SK-N-SH (cell line): ENCODE measurements at regions not wholly inside any gene's neighbourhood (a gene's known extent, or its start where the extent isn't known, plus 50 kb on each side); places are given as distances from the start of the nearest gene placed in this dataset.
A peak's percentile ranks its signal among the peaks of the same experiment; 100 is the strongest.

Source experiments
- CTCF ChIA-PET: fragments of 300-600, 350-600 bp; formaldehyde crosslinking; extraction: SDS; loops from one replicate; lab custom pipeline; 2021; lab: Yijun Ruan, JAX
- POLR2A ChIA-PET: fragments of 350-600 bp; sonication (Branson Sonifier 250); formaldehyde crosslinking; extraction: SDS; loops from one replicate; lab custom pipeline; 2020; ENCODE audit warnings: antibody characterized with exemption, inconsistent platforms; lab: Yijun Ruan, JAX
- DNase-seq: peaks from one replicate; pipeline ENCODE4 v3.0.0; 2012
- H2AFZ ChIP-seq: fragments of 200-600 bp; sonication (generic); 2 replicates; pipeline ENCODE4 v1.8.1; 2016; ENCODE audit warnings: antibody characterized with exemption, mild to moderate bottlenecking, low read depth
- H3F3A ChIP-seq: fragments of 200-600 bp; sonication (generic); replicated peaks from 2 replicates; pipeline ENCODE3; 2016; ENCODE audit warnings: antibody characterized with exemption, mild to moderate bottlenecking; ENCODE audit not compliant: insufficient read depth
- H3K27ac ChIP-seq, 2 experiments: fragments of 200-500 bp in 1 of 2; fragments of 200-600 bp in 1 of 2; sonication (Bioruptor generic) in 1 of 2; sonication (generic), shearing (Covaris generic) in 1 of 2; 2 replicates each; pipeline versions ENCODE4 v1.5.1 to v1.6.1; 2014 to 2016; ENCODE audit warnings: low read depth in 2 of 2, inconsistent platforms in 1 of 2, low read length in 1 of 2, mild to moderate bottlenecking in 1 of 2, mixed read lengths in 1 of 2
- H3K27me3 ChIP-seq: fragments of 200-600 bp; sonication (generic), shearing (Covaris generic); 2 replicates; pipeline ENCODE4 v1.6.1; 2016; ENCODE audit warnings: mixed run types; ENCODE audit not compliant: insufficient read depth
- H3K36me3 ChIP-seq, 2 experiments: fragments of 200-500 bp in 1 of 2; fragments of 200-600 bp in 1 of 2; sonication (Bioruptor generic) in 1 of 2; sonication (generic) in 1 of 2; replicated peaks in 1 of 2; 2 replicates each; pipeline versions ENCODE3 to v1.5.1; 2014 to 2016; ENCODE audit warnings: low read length in 1 of 2, mild to moderate bottlenecking in 1 of 2; ENCODE audit not compliant: insufficient read depth in 2 of 2, control insufficient read depth in 1 of 2
- H3K4me1 ChIP-seq, 2 experiments: fragments of 200-500 bp in 1 of 2; fragments of 200-600 bp in 1 of 2; sonication (Bioruptor generic) in 1 of 2; sonication (generic), shearing (Covaris generic) in 1 of 2; 2 replicates each; pipeline versions ENCODE4 v1.5.1 to v1.6.1; 2014 to 2016; ENCODE audit warnings: low read depth in 1 of 2, low read length in 1 of 2, mixed run types in 1 of 2; ENCODE audit not compliant: insufficient read depth in 2 of 2, control insufficient read depth in 1 of 2
- H3K4me2 ChIP-seq: fragments of 200-600 bp; sonication (generic), shearing (Covaris generic); 2 replicates; pipeline ENCODE4 v1.6.1; 2017; ENCODE audit warnings: mixed run types
- H3K4me3 ChIP-seq, 2 experiments: fragments of 200-500 bp in 1 of 2; fragments of 200-600 bp in 1 of 2; sonication (Bioruptor generic) in 1 of 2; sonication (generic), shearing (Covaris generic) in 1 of 2; 2 replicates each; pipeline versions ENCODE4 v1.5.1 to v1.8.1; 2014 to 2016; ENCODE audit warnings: low read depth in 2 of 2, inconsistent platforms in 1 of 2, low read length in 1 of 2, mild to moderate bottlenecking in 1 of 2, mixed read lengths in 1 of 2, moderate library complexity in 1 of 2
- H3K79me2 ChIP-seq: fragments of 200-600 bp; sonication (generic); 2 replicates; pipeline ENCODE4 v1.8.1; 2017; ENCODE audit warnings: mild to moderate bottlenecking; ENCODE audit not compliant: insufficient read depth
- H3K9ac ChIP-seq: fragments of 200-600 bp; sonication (generic); 2 replicates; pipeline ENCODE4 v1.6.1; 2017; ENCODE audit warnings: mixed run types
- H3K9me2 ChIP-seq: fragments of 200-600 bp; sonication (generic); 2 replicates; pipeline ENCODE4 v1.6.1; 2017; ENCODE audit warnings: mixed run types
- H3K9me3 ChIP-seq: fragments of 200-600 bp; sonication (generic); 2 replicates; pipeline ENCODE4 v1.6.1; 2017; ENCODE audit warnings: mixed run types, mild to moderate bottlenecking, moderate library complexity
- H4K20me1 ChIP-seq: fragments of 200-600 bp; sonication (generic); 2 replicates; pipeline ENCODE4 v1.6.1; 2017; ENCODE audit warnings: mild to moderate bottlenecking, mixed run types; ENCODE audit not compliant: insufficient read depth
- EP300 ChIP-seq, 2 experiments: IDR thresholded peaks; 2 replicates each; pipeline versions ENCODE4 v1.4.0 to v1.6.1; 2012; ENCODE audit warnings: borderline replicate concordance in 1 of 2, low read depth in 1 of 2, low read length in 1 of 2
- FOSL2 ChIP-seq: IDR thresholded peaks from 2 replicates; pipeline ENCODE4 v1.4.0; 2012; ENCODE audit warnings: low read depth, mild to moderate bottlenecking, moderate library complexity, borderline replicate concordance
- FOXJ3 ChIP-seq: sonication (generic); formaldehyde crosslinking; IDR thresholded peaks from 2 replicates; pipeline ENCODE4 v1.5.1; 2020; ENCODE audit warnings: mild to moderate bottlenecking, missing genetic modification reagents
- GATA2 ChIP-seq: sonication (generic); formaldehyde crosslinking; IDR thresholded peaks from 2 replicates; pipeline ENCODE4 v1.5.0; 2020; ENCODE audit warnings: mild to moderate bottlenecking, missing genetic modification reagents
- IRF3 ChIP-seq: fragments of 150-350 bp; IDR thresholded peaks from 2 replicates; pipeline ENCODE4 v1.6.1; 2016; ENCODE audit warnings: mild to moderate bottlenecking, low read depth, low read length
- JUND ChIP-seq: IDR thresholded peaks from 2 replicates; pipeline ENCODE4 v1.4.0; 2012
- MEF2A ChIP-seq: IDR thresholded peaks from 2 replicates; pipeline ENCODE4 v1.4.0; 2012; ENCODE audit warnings: low read depth, borderline replicate concordance
- RAD21 ChIP-seq: IDR thresholded peaks from 2 replicates; pipeline ENCODE4 v1.6.1; 2012; ENCODE audit warnings: mild to moderate bottlenecking, low read length
- RCOR1 ChIP-seq: fragments of 150-350 bp; IDR thresholded peaks from 2 replicates; pipeline ENCODE4 v1.6.1; 2017; ENCODE audit warnings: antibody characterized with exemption, low read length
- RXRA ChIP-seq: IDR thresholded peaks from 2 replicates; pipeline ENCODE4 v1.4.0; 2012; ENCODE audit warnings: low read depth, mild to moderate bottlenecking, borderline replicate concordance
- SMC3 ChIP-seq: IDR thresholded peaks from 2 replicates; pipeline ENCODE4 v1.6.1; 2012; ENCODE audit warnings: low read depth, low read length, improper control_type of control experiment
- TAF1 ChIP-seq: IDR thresholded peaks from 2 replicates; pipeline ENCODE4 v1.6.1; 2012; ENCODE audit warnings: low read depth, mild to moderate bottlenecking, low read length, moderate library complexity, borderline replicate concordance
- TCF12 ChIP-seq: IDR thresholded peaks from 2 replicates; pipeline ENCODE4 v1.4.0; 2012
- USF1 ChIP-seq: IDR thresholded peaks from 2 replicates; pipeline ENCODE4 v1.4.0; 2012; ENCODE audit warnings: low read depth, borderline replicate concordance
- YY1 ChIP-seq: IDR thresholded peaks from 2 replicates; pipeline ENCODE4 v1.4.0; 2012; ENCODE audit warnings: low read depth, mild to moderate bottlenecking
- WGBS: methylation state at CpG from one replicate; pipeline ENCODE4 v1.1.6; 2017; ENCODE audit warnings: low lambda C conversion rate; 5-methylcytosine and 5-hydroxymethylcytosine counted together
- TF ChIP-seq, protein P1 (sequence below): IDR thresholded peaks from 2 replicates; pipeline ENCODE4 v1.4.0; 2012; ENCODE audit warnings: low read depth, borderline replicate concordance
- TF ChIP-seq, protein P2 (sequence below): fragments of 200-600 bp; sonication (generic); IDR thresholded peaks from 2 replicates; pipeline ENCODE4 v1.6.1; 2017; ENCODE audit warnings: antibody characterized with exemption, mild to moderate bottlenecking, moderate library complexity
- TF ChIP-seq, protein P3 (sequence below): IDR thresholded peaks from 2 replicates; pipeline ENCODE4 v1.4.0; 2012; ENCODE audit warnings: low read depth

GRCh38 chr7:119660080-119660479, 612.9 kb upstream of the KCND2 start:
- H3K79me2 ChIP-seq = no peaks in the 10 kb centered on the region
- no peaks in the 10 kb centered on the region for H3K9me2 ChIP-seq
- H2AFZ ChIP-seq = no peak overlapping the region
- H3F3A ChIP-seq = peaks cover 5% of the 10 kb centered on the region
- no peak overlapping the region for H3K4me3 ChIP-seq
- no peak for DNase-seq
- peaks cover 0 to 8% of the 10 kb centered on the region in 2 experiments; a peak in 2 of 4 replicates for H3K4me1 ChIP-seq
- H4K20me1 ChIP-seq = no peaks in the 10 kb centered on the region
- H3K9me3 ChIP-seq = no peaks in the 10 kb centered on the region
- H3K4me2 ChIP-seq = no peak overlapping the region
- TF ChIP-seq RXRA (no peak), GATA2 (CRISPR knock-in tag) (no peak), FOSL2 (no peak), MEF2A (no peak), IRF3 (no peak), TCF12 (no peak), USF1 (no peak), JUND (no peak)
- TF ChIP-seq, protein P1, sequence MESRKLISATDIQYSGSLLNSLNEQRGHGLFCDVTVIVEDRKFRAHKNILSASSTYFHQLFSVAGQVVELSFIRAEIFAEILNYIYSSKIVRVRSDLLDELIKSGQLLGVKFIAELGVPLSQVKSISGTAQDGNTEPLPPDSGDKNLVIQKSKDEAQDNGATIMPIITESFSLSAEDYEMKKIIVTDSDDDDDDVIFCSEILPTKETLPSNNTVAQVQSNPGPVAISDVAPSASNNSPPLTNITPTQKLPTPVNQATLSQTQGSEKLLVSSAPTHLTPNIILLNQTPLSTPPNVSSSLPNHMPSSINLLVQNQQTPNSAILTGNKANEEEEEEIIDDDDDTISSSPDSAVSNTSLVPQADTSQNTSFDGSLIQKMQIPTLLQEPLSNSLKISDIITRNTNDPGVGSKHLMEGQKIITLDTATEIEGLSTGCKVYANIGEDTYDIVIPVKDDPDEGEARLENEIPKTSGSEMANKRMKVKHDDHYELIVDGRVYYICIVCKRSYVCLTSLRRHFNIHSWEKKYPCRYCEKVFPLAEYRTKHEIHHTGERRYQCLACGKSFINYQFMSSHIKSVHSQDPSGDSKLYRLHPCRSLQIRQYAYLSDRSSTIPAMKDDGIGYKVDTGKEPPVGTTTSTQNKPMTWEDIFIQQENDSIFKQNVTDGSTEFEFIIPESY = no peak
- TF ChIP-seq, protein P2, sequence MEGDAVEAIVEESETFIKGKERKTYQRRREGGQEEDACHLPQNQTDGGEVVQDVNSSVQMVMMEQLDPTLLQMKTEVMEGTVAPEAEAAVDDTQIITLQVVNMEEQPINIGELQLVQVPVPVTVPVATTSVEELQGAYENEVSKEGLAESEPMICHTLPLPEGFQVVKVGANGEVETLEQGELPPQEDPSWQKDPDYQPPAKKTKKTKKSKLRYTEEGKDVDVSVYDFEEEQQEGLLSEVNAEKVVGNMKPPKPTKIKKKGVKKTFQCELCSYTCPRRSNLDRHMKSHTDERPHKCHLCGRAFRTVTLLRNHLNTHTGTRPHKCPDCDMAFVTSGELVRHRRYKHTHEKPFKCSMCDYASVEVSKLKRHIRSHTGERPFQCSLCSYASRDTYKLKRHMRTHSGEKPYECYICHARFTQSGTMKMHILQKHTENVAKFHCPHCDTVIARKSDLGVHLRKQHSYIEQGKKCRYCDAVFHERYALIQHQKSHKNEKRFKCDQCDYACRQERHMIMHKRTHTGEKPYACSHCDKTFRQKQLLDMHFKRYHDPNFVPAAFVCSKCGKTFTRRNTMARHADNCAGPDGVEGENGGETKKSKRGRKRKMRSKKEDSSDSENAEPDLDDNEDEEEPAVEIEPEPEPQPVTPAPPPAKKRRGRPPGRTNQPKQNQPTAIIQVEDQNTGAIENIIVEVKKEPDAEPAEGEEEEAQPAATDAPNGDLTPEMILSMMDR = no peak
- 28% methylated on average over 2 of the region's 2 CpGs for WGBS
- no peaks in the 10 kb centered on the region for H3K27me3 ChIP-seq
- no peak overlapping the region for H3K9ac ChIP-seq
- CTCF ChIA-PET = no interaction called here
- no peak overlapping the region for H3K27ac ChIP-seq
- POLR2A ChIA-PET = no interaction called here
- no peaks in the 10 kb centered on the region for H3K36me3 ChIP-seq

DNA sequence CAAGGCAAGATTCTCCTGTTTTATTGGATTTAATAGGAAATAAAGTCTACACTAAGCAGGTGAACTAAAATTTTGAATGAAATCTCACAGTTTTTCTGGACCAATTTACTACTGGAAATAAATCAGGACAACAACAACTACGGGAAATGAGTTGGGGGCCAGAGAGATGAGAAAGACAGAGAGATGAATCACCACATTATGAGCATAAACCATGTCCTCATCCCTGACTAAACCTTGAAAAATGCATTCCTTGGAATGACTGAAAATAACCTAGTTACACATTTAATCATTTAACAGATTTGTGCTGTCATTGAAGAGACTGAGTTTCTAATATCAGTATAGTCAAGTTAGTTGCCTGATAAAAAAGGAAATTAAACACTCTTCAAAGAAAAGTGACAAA, 608.4 kb upstream of the KCND2 start:
- Histone ChIP-seq H3K9ac (no peak overlapping the region), H3K9me3 (no peaks in the 10 kb centered on the region), H3K4me1 (peaks cover 0 to 11% of the 10 kb centered on the region in 2 experiments; a peak in 2 of 4 replicates), H3K27ac (peak overlapping the region in 1 of 2 experiments; percentile 64; a peak in 2 of 4 replicates), H3K4me2 (0 out of 2 replicates have a peak overlapping the region, but pooled peaks have one; percentile 25), H3K27me3 (no peaks in the 10 kb centered on the region), H3K79me2 (no peaks in the 10 kb centered on the region), H3K9me2 (no peaks in the 10 kb centered on the region), H2AFZ (0 out of 2 replicates have a peak overlapping the region, but pooled peaks have one; percentile 23), H3F3A (peaks cover 5% of the 10 kb centered on the region), H3K36me3 (no peaks in the 10 kb centered on the region), H4K20me1 (no peaks in the 10 kb centered on the region), H3K4me3 (no peak overlapping the region)
- ChIA-PET POLR2A (no interaction called here), CTCF (no interaction called here)
- DNase-seq = no peak
- 0% methylated on average over 1 of the region's 1 CpG for WGBS
- TF ChIP-seq RCOR1 (no peak), TCF12 (peak; percentile 85), YY1 (no peak), GATA2 (CRISPR knock-in tag) (no peak), EP300 (IDR thresholded peaks at IDR 0.05; ENCODE audit: borderline replicate concordance in 1 of 2, low read depth in 1 of 2, low read length in 1 of 2) (peak; percentile 40 to 86; a peak in 3 of 4 replicates), RAD21 (no peak), FOSL2 (peak; percentile 98), IRF3 (no peak), SMC3 (no peak), TAF1 (no peak), FOXJ3 (CRISPR knock-in tag) (no peak)
- TF ChIP-seq, protein P3, sequence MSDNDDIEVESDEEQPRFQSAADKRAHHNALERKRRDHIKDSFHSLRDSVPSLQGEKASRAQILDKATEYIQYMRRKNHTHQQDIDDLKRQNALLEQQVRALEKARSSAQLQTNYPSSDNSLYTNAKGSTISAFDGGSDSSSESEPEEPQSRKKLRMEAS = no peak
- TF ChIP-seq, protein P2 = no peak
